Vagina (tissue), 2 donors: ENCODE measurements at regions not wholly inside any gene's neighbourhood (a gene's known extent, or its start where the extent isn't known, plus 50 kb on each side); places are given as distances from the start of the nearest gene placed in this dataset.

Experiments used
- DNase-seq, 2 donors: peaks; one replicate each; pipeline ENCODE4 v3.0.0-alpha.2; 2017; ENCODE audit errors: extremely low spot score in 2 of 2
- H3K27ac ChIP-seq: fragments of 200-600 bp; sonication (generic); one replicate; pipeline ENCODE4 v1.5.1; 2019
- H3K27me3 ChIP-seq: fragments of 200-600 bp; sonication (generic); one replicate; pipeline ENCODE4 v1.5.1; 2019
- H3K36me3 ChIP-seq, 2 donors: fragments of 200-600 bp; sonication (generic); one replicate each; pipeline ENCODE4 v1.5.1; 2017 to 2019
- H3K4me1 ChIP-seq: fragments of 200-600 bp; sonication (generic); one replicate; pipeline ENCODE4 v1.5.1; 2019
- H3K4me3 ChIP-seq, 2 donors: fragments of 200-600 bp; sonication (generic); 1 replicate in 1 of 2; 2 replicates in 1 of 2; pipeline ENCODE4 v1.5.1; 2016 to 2019
- H3K9me3 ChIP-seq: fragments of 200-600 bp; sonication (generic); one replicate; pipeline ENCODE4 v1.5.1; 2019
- POLR2A ChIP-seq, 2 donors: fragments of 450-650 bp; IDR thresholded peaks; one replicate each; pipeline ENCODE4 v1.6.1; 2017; ENCODE audit warnings: antibody characterized with exemption in 2 of 2, mild to moderate bottlenecking in 2 of 2, moderate library complexity in 2 of 2
- POLR2AphosphoS5 ChIP-seq, 2 donors: sonication (generic); formaldehyde crosslinking; IDR thresholded peaks; one replicate each; pipeline ENCODE4 v1.9.0; 2017; ENCODE audit warnings: antibody characterized with exemption in 2 of 2, mild to moderate bottlenecking in 2 of 2, low read depth in 1 of 2; ENCODE audit not compliant: insufficient read depth in 1 of 2
- intact Hi-C: fragments of 100-400 bp; cut with DNase I; formaldehyde crosslinking; loops from one replicate; pipeline ENCODE4 v1.15.1; 2023
- TF ChIP-seq, protein P1 (sequence below), 3 experiments: fragments of 450-650 bp in 2 of 3; fragments of 200-600 bp in 1 of 3; sonication (generic) in 1 of 3; IDR thresholded peaks; one replicate each; pipeline ENCODE4 v1.5.1; 2017 to 2019; ENCODE audit warnings: antibody characterized with exemption in 3 of 3, mild to moderate bottlenecking in 2 of 3, moderate library complexity in 2 of 3

GRCh38 chr2:4914036-4914435, 778.1 kb upstream of the SOX11 start:
- no peak for DNase-seq
- H3K4me3 ChIP-seq = no peak overlapping the region
- H3K36me3 ChIP-seq = no peaks in the 10 kb centered on the region
- no peak overlapping the region for H3K27ac ChIP-seq
- H3K27me3 ChIP-seq = no peaks in the 10 kb centered on the region
- TF ChIP-seq, protein P1, sequence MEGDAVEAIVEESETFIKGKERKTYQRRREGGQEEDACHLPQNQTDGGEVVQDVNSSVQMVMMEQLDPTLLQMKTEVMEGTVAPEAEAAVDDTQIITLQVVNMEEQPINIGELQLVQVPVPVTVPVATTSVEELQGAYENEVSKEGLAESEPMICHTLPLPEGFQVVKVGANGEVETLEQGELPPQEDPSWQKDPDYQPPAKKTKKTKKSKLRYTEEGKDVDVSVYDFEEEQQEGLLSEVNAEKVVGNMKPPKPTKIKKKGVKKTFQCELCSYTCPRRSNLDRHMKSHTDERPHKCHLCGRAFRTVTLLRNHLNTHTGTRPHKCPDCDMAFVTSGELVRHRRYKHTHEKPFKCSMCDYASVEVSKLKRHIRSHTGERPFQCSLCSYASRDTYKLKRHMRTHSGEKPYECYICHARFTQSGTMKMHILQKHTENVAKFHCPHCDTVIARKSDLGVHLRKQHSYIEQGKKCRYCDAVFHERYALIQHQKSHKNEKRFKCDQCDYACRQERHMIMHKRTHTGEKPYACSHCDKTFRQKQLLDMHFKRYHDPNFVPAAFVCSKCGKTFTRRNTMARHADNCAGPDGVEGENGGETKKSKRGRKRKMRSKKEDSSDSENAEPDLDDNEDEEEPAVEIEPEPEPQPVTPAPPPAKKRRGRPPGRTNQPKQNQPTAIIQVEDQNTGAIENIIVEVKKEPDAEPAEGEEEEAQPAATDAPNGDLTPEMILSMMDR (IDR thresholded peaks at IDR 0.05) = no peak
- TF ChIP-seq POLR2AphosphoS5 (IDR thresholded peaks at IDR 0.05; ENCODE audit: insufficient read depth in 1 of 2, low read depth in 1 of 2) (no peak), POLR2A (IDR thresholded peaks at IDR 0.05) (no peak)
- no peaks in the 10 kb centered on the region for H3K4me1 ChIP-seq
- intact Hi-C loops = no loop called here
- H3K9me3 ChIP-seq = no peaks in the 10 kb centered on the region

DNA sequence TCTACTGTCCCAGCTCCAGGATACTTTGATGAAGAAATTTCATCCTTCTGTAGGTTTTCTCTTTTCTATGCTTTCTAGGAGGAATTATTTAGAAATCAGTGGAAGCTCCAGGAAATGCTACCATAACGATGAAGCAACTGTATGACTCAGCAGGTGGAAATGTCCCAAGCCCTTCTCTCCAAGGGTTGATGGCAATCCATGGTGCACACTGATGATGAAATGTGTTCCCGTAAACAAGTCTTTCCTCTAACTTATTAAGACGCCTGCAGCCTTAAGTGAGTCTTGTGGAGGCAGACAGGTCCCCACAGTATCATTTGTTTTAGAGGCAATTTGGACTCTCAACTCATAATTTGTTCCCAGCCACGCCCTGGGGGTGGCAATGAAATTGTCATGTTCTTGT, 777.6 kb upstream of the SOX11 start:
- H3K36me3 ChIP-seq = no peaks in the 10 kb centered on the region
- no peaks in the 10 kb centered on the region for H3K27me3 ChIP-seq
- H3K4me3 ChIP-seq = no peak overlapping the region
- no peaks in the 10 kb centered on the region for H3K4me1 ChIP-seq
- DNase-seq = no peak
- TF ChIP-seq POLR2AphosphoS5 (IDR thresholded peaks at IDR 0.05; ENCODE audit: insufficient read depth in 1 of 2, low read depth in 1 of 2) = no peak
- no peak for TF ChIP-seq POLR2A (IDR thresholded peaks at IDR 0.05)
- TF ChIP-seq, protein P1 (IDR thresholded peaks at IDR 0.05) = no peak
- intact Hi-C loops = no loop called here
- no peaks in the 10 kb centered on the region for H3K9me3 ChIP-seq
- no peak overlapping the region for H3K27ac ChIP-seq

GRCh38 chr2:4915357-4915756, 776.8 kb upstream of the SOX11 start:
- Histone ChIP-seq H3K4me1 (no peaks in the 10 kb centered on the region), H3K9me3 (no peaks in the 10 kb centered on the region), H3K27me3 (no peaks in the 10 kb centered on the region), H3K4me3 (no peak overlapping the region), H3K27ac (no peak overlapping the region), H3K36me3 (no peaks in the 10 kb centered on the region)
- intact Hi-C loops = no loop called here
- TF ChIP-seq, protein P1 (IDR thresholded peaks at IDR 0.05) = no peak
- TF ChIP-seq POLR2A (IDR thresholded peaks at IDR 0.05) = no peak
- TF ChIP-seq POLR2AphosphoS5 (IDR thresholded peaks at IDR 0.05; ENCODE audit: insufficient read depth in 1 of 2, low read depth in 1 of 2) = no peak
- no peak for DNase-seq

GRCh38 chr2:4916094-4916493, 776.1 kb upstream of the SOX11 start:
- Histone ChIP-seq H3K4me1 (no peaks in the 10 kb centered on the region), H3K4me3 (no peak overlapping the region), H3K36me3 (no peaks in the 10 kb centered on the region), H3K27me3 (no peaks in the 10 kb centered on the region), H3K9me3 (no peaks in the 10 kb centered on the region), H3K27ac (no peak overlapping the region)
- intact Hi-C loops = no loop called here
- DNase-seq = no peak
- TF ChIP-seq, protein P1 (IDR thresholded peaks at IDR 0.05) = no peak
- TF ChIP-seq POLR2AphosphoS5 (IDR thresholded peaks at IDR 0.05; ENCODE audit: insufficient read depth in 1 of 2, low read depth in 1 of 2) (no peak), POLR2A (IDR thresholded peaks at IDR 0.05) (no peak)

- no peaks in the 10 kb centered on the region for H3K4me1 ChIP-seq
- no peaks in the 10 kb centered on the region for H3K36me3 ChIP-seq
- DNase-seq = no peak
- H3K4me3 ChIP-seq = no peak overlapping the region
- intact Hi-C loops = no loop called here
- no peaks in the 10 kb centered on the region for H3K27me3 ChIP-seq
- TF ChIP-seq POLR2AphosphoS5 (IDR thresholded peaks at IDR 0.05; ENCODE audit: insufficient read depth in 1 of 2, low read depth in 1 of 2) (no peak), POLR2A (IDR thresholded peaks at IDR 0.05) (no peak)
- TF ChIP-seq, protein P1 (IDR thresholded peaks at IDR 0.05) = no peak
- H3K27ac ChIP-seq = no peak overlapping the region
- no peaks in the 10 kb centered on the region for H3K9me3 ChIP-seq
These were observed 761.5 kb upstream of the SOX11 start for GRCh38 chr2:4930704-4931103.
